CD14-positive monocyte (primary cell): ENCODE measurements at regions not wholly inside any gene's neighbourhood (a gene's known extent, or its start where the extent isn't known, plus 50 kb on each side); places are given as distances from the start of the nearest gene placed in this dataset.

Experiments
- DNase-seq, 3 donors: peaks; one replicate each; pipeline ENCODE4 v3.0.0-alpha.2; 2011 to 2022
- H2AFZ ChIP-seq: 2 replicates; pipeline ENCODE4 v1.6.0; 2012; ENCODE audit warnings: mild to moderate bottlenecking, low read depth, low read length, inconsistent platforms; ENCODE audit not compliant: insufficient read depth, poor library complexity, severe bottlenecking
- H3K27ac ChIP-seq, 2 donors: 1 replicate in 1 of 2; 2 replicates in 1 of 2; pipeline ENCODE4 v1.5.1; 2012 to 2013; ENCODE audit warnings: low read length in 2 of 2, control low read depth in 1 of 2, inconsistent platforms in 1 of 2, low read depth in 1 of 2, mild to moderate bottlenecking in 1 of 2
- H3K27me3 ChIP-seq, 2 donors: one replicate each; pipeline versions ENCODE4 v1.6.0 to v1.6.1; 2011 to 2013; ENCODE audit warnings: low read length in 2 of 2; ENCODE audit not compliant: control insufficient read depth in 2 of 2, insufficient read depth in 2 of 2
- H3K36me3 ChIP-seq, 2 donors: replicated peaks in 1 of 2; 1 replicate in 1 of 2; 2 replicates in 1 of 2; pipeline versions ENCODE4 v1.5.1 to v1.6.1; 2012 to 2013; ENCODE audit warnings: low read length in 2 of 2, control low read depth in 1 of 2, inconsistent platforms in 1 of 2, mild to moderate bottlenecking in 1 of 2; ENCODE audit not compliant: insufficient read depth in 2 of 2, control insufficient read depth in 1 of 2
- H3K4me1 ChIP-seq, 2 donors: 1 replicate in 1 of 2; 2 replicates in 1 of 2; pipeline versions ENCODE4 v1.5.1 to v1.6.1; 2012 to 2013; ENCODE audit warnings: low read length in 2 of 2, control low read depth in 1 of 2, inconsistent platforms in 1 of 2, mild to moderate bottlenecking in 1 of 2, moderate library complexity in 1 of 2; ENCODE audit not compliant: insufficient read depth in 2 of 2, control insufficient read depth in 1 of 2
- H3K4me2 ChIP-seq: replicated peaks from 2 replicates; pipeline ENCODE3; 2012; ENCODE audit warnings: low read length, moderate library complexity, mild to moderate bottlenecking; ENCODE audit not compliant: poor library complexity, severe bottlenecking; ENCODE audit errors: extremely low read depth
- H3K4me3 ChIP-seq, 3 experiments: fragments of 200-600 bp in 1 of 3; sonication (generic) in 1 of 3; replicated peaks in 1 of 3; 1 replicate in 2 of 3; 2 replicates in 1 of 3; pipeline ENCODE4 v1.5.1; 2011 to 2013; ENCODE audit warnings: low read length in 3 of 3, mild to moderate bottlenecking in 3 of 3, control low read depth in 2 of 3, low read depth in 2 of 3, inconsistent platforms in 1 of 3, moderate library complexity in 1 of 3
- H3K79me2 ChIP-seq: 2 replicates; pipeline ENCODE4 v1.6.0; 2012; ENCODE audit warnings: mild to moderate bottlenecking, control low read depth, inconsistent platforms, low read length, moderate library complexity; ENCODE audit not compliant: insufficient read depth
- H3K9ac ChIP-seq: 2 replicates; pipeline ENCODE4 v1.6.0; 2017; ENCODE audit warnings: low read length, mild to moderate bottlenecking; ENCODE audit not compliant: insufficient read depth, poor library complexity, severe bottlenecking
- H3K9me3 ChIP-seq, 2 donors: replicated peaks in 1 of 2; 1 replicate in 1 of 2; 2 replicates in 1 of 2; pipeline versions ENCODE4 v1.5.1 to v1.6.1; 2012 to 2013; ENCODE audit warnings: low read length in 2 of 2, control low read depth in 1 of 2; ENCODE audit not compliant: control insufficient read depth in 1 of 2, insufficient read depth in 1 of 2
- H4K20me1 ChIP-seq: 2 replicates; pipeline ENCODE4 v1.6.0; 2012; ENCODE audit warnings: mild to moderate bottlenecking, low read length, control low read depth, moderate library complexity; ENCODE audit not compliant: insufficient read depth
- H3K27ac Mint-ChIP-seq, 7 donors: one replicate each; pipeline ENCODE4 v1.8.0; 2020; ENCODE audit warnings: mild to moderate bottlenecking in 7 of 7, mixed read lengths in 7 of 7, moderate library complexity in 6 of 7, inconsistent platforms in 2 of 7
- H3K27me3 Mint-ChIP-seq, 3 donors: one replicate each; pipeline ENCODE4 v1.8.0; 2021 to 2022; ENCODE audit warnings: low read depth in 3 of 3, mild to moderate bottlenecking in 3 of 3, mixed read lengths in 3 of 3, moderate library complexity in 3 of 3, inconsistent platforms in 1 of 3
- H3K36me3 Mint-ChIP-seq, 2 donors: one replicate each; pipeline ENCODE4 v1.8.0; 2020; ENCODE audit warnings: mixed read lengths in 2 of 2, inconsistent platforms in 1 of 2, mild to moderate bottlenecking in 1 of 2
- H3K4me1 Mint-ChIP-seq: one replicate; pipeline ENCODE4 v1.8.0; 2020; ENCODE audit warnings: mild to moderate bottlenecking, mixed read lengths
- H3K4me3 Mint-ChIP-seq, 2 donors: one replicate each; pipeline ENCODE4 v1.8.0; 2020; ENCODE audit warnings: mild to moderate bottlenecking in 2 of 2, mixed read lengths in 2 of 2, moderate library complexity in 1 of 2
- H3K9me3 Mint-ChIP-seq, 7 donors: one replicate each; pipeline ENCODE4 v1.8.0; 2020 to 2022; ENCODE audit warnings: mixed read lengths in 7 of 7, mild to moderate bottlenecking in 6 of 7, moderate library complexity in 6 of 7, inconsistent platforms in 2 of 7
- WGBS: methylation state at CpG from one replicate; pipeline ENCODE4 v1.1.5; 2013; ENCODE audit warnings: missing lambda C conversion rate; ENCODE audit not compliant: insufficient coverage; 5-methylcytosine and 5-hydroxymethylcytosine counted together
- intact Hi-C, 2 donors: fragments of 100-400 bp; cut with micrococcal nuclease; formaldehyde crosslinking; loops; one replicate each; pipeline versions ENCODE4 v1.15.0 to v1.15.1; 2023
- TF ChIP-seq, protein P1 (sequence below): fragments of 200-600 bp; IDR thresholded peaks from one replicate; pipeline ENCODE4 v1.8.0; 2022; ENCODE audit warnings: antibody characterized with exemption, mild to moderate bottlenecking

DNA sequence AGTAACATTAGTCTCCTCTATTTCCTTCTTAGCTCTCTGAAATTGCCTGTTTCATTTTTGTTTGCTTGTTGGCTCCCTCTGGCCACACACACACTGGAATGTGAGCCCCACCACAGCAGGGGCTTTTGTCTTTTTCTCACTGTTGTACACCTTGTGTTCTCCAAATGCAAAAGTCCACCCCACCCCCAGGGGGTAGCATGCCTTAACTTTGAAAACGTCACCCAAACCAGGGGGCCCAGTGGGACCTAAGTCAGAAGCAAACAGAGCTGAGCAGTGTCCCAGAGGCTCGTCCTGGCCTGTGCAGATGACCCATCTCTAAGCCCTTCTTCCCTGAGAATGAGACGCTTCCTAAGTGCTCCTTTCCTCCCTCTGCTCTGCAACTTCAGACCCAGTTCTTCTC lies 614.1 kb downstream of the UQCRFS1 start:
- no peaks in the 10 kb centered on the region for H3K36me3 Mint-ChIP-seq
- H3K4me1 ChIP-seq = no peaks in the 10 kb centered on the region
- no peaks in the 10 kb centered on the region for H3K4me1 Mint-ChIP-seq
- no peak overlapping the region for H3K4me3 ChIP-seq
- no peaks in the 10 kb centered on the region for H3K27me3 ChIP-seq
- intact Hi-C loops = no loop called here
- no peaks in the 10 kb centered on the region for H3K36me3 ChIP-seq
- no peak overlapping the region for H3K27ac Mint-ChIP-seq
- TF ChIP-seq, protein P1, sequence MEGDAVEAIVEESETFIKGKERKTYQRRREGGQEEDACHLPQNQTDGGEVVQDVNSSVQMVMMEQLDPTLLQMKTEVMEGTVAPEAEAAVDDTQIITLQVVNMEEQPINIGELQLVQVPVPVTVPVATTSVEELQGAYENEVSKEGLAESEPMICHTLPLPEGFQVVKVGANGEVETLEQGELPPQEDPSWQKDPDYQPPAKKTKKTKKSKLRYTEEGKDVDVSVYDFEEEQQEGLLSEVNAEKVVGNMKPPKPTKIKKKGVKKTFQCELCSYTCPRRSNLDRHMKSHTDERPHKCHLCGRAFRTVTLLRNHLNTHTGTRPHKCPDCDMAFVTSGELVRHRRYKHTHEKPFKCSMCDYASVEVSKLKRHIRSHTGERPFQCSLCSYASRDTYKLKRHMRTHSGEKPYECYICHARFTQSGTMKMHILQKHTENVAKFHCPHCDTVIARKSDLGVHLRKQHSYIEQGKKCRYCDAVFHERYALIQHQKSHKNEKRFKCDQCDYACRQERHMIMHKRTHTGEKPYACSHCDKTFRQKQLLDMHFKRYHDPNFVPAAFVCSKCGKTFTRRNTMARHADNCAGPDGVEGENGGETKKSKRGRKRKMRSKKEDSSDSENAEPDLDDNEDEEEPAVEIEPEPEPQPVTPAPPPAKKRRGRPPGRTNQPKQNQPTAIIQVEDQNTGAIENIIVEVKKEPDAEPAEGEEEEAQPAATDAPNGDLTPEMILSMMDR = no peak
- H3K27ac ChIP-seq = no peak overlapping the region
- no peaks in the 10 kb centered on the region for H4K20me1 ChIP-seq
- no peak for DNase-seq
- H3K9ac ChIP-seq = no peak overlapping the region
- no peak overlapping the region for H2AFZ ChIP-seq
- WGBS = 86% methylated on average over 2 of the region's 3 CpGs
- H3K79me2 ChIP-seq = no peaks in the 10 kb centered on the region
- no peak overlapping the region for H3K4me2 ChIP-seq
- peaks cover 0 to 12% (median 6%) of the 10 kb centered on the region in 7 donors for H3K9me3 Mint-ChIP-seq
- no peak overlapping the region for H3K4me3 Mint-ChIP-seq
- H3K9me3 ChIP-seq = peaks cover 0 to 3% of the 10 kb centered on the region in 2 donors
- peaks cover 0 to 1% (median 1%) of the 10 kb centered on the region in 3 donors for H3K27me3 Mint-ChIP-seq

DNA sequence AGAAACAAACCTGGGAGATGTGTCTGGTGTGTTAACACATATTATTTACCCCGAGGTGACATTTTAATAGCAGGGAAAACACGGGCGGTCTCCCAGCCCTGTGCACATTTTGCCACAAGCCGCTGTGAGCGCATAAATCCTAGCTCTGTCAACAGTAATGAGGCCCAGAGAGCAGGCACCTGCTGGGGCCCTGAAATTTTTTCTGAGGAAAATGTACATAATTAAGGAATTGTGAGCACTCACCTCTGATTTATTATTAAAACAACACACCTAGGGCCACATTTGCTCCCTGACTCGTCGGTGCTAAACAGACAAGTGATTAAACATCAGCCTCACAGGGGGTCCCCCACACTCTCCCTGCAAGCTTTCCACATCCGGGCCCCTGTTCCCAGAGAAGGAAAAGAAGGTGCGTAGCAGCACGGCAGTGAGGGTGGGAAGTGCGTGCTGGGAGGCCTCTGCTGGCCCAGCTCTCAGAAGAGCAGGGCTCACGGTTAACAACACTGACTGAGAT lies 616.3 kb downstream of the UQCRFS1 start:
- Mint-ChIP-seq H3K27ac (no peak overlapping the region), H3K36me3 (no peaks in the 10 kb centered on the region), H3K4me1 (no peaks in the 10 kb centered on the region), H3K4me3 (no peak overlapping the region), H3K9me3 (peaks cover 0 to 10% (median 5%) of the 10 kb centered on the region in 7 donors), H3K27me3 (peaks cover 1 to 3% (median 3%) of the 10 kb centered on the region in 3 donors)
- TF ChIP-seq, protein P1 = no peak
- Histone ChIP-seq H2AFZ (no peak overlapping the region), H3K27ac (no peak overlapping the region), H3K4me2 (no peak overlapping the region), H3K79me2 (no peaks in the 10 kb centered on the region), H3K4me1 (no peaks in the 10 kb centered on the region), H3K27me3 (no peaks in the 10 kb centered on the region), H3K36me3 (no peaks in the 10 kb centered on the region), H4K20me1 (no peaks in the 10 kb centered on the region), H3K4me3 (no peak overlapping the region), H3K9me3 (no peaks in the 10 kb centered on the region), H3K9ac (no peak overlapping the region)
- DNase-seq = no peak
- no CpG with 5 or more reads among the region's 12 CpGs for WGBS
- intact Hi-C loops = no loop called here
